NB4 (cell line): ENCODE measurements at regions not wholly inside any gene's neighbourhood (a gene's known extent, or its start where the extent isn't known, plus 50 kb on each side); places are given as distances from the start of the nearest gene placed in this dataset.

Experiments
- MYC ChIP-seq: IDR thresholded peaks from 2 replicates; pipeline ENCODE4 v1.6.1; 2011; ENCODE audit warnings: low read depth, low read length
- POLR2A ChIP-seq: IDR thresholded peaks from 2 replicates; pipeline ENCODE4 v1.6.1; 2011; ENCODE audit warnings: mild to moderate bottlenecking; ENCODE audit not compliant: insufficient read length; ENCODE audit errors: extremely low read depth
- TF ChIP-seq, protein P1 (sequence below): IDR thresholded peaks from one replicate; pipeline ENCODE4 v1.5.1; 2012; ENCODE audit warnings: low read depth, low read length
- TF ChIP-seq, protein P2 (sequence below): IDR thresholded peaks from 2 replicates; pipeline ENCODE4 v1.6.1; 2011; ENCODE audit warnings: low read depth, low read length

GRCh38 chr15:47872869-47873432 lies 155.6 kb downstream of the SEMA6D start:
- TF ChIP-seq, protein P1, sequence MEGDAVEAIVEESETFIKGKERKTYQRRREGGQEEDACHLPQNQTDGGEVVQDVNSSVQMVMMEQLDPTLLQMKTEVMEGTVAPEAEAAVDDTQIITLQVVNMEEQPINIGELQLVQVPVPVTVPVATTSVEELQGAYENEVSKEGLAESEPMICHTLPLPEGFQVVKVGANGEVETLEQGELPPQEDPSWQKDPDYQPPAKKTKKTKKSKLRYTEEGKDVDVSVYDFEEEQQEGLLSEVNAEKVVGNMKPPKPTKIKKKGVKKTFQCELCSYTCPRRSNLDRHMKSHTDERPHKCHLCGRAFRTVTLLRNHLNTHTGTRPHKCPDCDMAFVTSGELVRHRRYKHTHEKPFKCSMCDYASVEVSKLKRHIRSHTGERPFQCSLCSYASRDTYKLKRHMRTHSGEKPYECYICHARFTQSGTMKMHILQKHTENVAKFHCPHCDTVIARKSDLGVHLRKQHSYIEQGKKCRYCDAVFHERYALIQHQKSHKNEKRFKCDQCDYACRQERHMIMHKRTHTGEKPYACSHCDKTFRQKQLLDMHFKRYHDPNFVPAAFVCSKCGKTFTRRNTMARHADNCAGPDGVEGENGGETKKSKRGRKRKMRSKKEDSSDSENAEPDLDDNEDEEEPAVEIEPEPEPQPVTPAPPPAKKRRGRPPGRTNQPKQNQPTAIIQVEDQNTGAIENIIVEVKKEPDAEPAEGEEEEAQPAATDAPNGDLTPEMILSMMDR = no peak
- TF ChIP-seq, protein P2, sequence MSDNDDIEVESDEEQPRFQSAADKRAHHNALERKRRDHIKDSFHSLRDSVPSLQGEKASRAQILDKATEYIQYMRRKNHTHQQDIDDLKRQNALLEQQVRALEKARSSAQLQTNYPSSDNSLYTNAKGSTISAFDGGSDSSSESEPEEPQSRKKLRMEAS = no peak
- no peak for TF ChIP-seq POLR2A
- no peak for TF ChIP-seq MYC
